WI38 (cell line): ENCODE measurements at regions not wholly inside any gene's neighbourhood (a gene's known extent, or its start where the extent isn't known, plus 50 kb on each side); places are given as distances from the start of the nearest gene placed in this dataset.

Source experiments
- H3K4me3 ChIP-seq: 2 replicates; pipeline ENCODE4 v1.5.1; 2011; ENCODE audit warnings: low read depth, mild to moderate bottlenecking, control low read depth, low read length
- CTCF ChIP-seq: IDR thresholded peaks from 2 replicates; pipeline ENCODE4 v1.5.1; 2012; ENCODE audit warnings: low read depth, mild to moderate bottlenecking, control low read depth, low read length

GRCh38 chr6:84508981-84509380 is 255.4 kb downstream of the TBX18 start:
- no peak for TF ChIP-seq CTCF
- no peak overlapping the region for H3K4me3 ChIP-seq

GRCh38 chr6:84508334-84508733 is 256.1 kb downstream of the TBX18 start:
- TF ChIP-seq CTCF: no peak
- H3K4me3 ChIP-seq: no peak overlapping the region

- H3K4me3 ChIP-seq: no peak overlapping the region
Observed at GRCh38 chr6:84504025-84504424, 260.4 kb downstream of the TBX18 start.

GRCh38 chr6:84501315-84501714 is 263.1 kb downstream of the TBX18 start:
- no peak overlapping the region for H3K4me3 ChIP-seq
- TF ChIP-seq CTCF: no peak

More at GRCh38 chr6:84504025-84504424, 260.4 kb downstream of the TBX18 start:
- no peak for TF ChIP-seq CTCF

GRCh38 chr6:84500726-84501125 is 263.7 kb downstream of the TBX18 start:
- no peak for TF ChIP-seq CTCF

GRCh38 chr6:84498905-84499304 is 265.5 kb downstream of the TBX18 start:
- H3K4me3 ChIP-seq: no peak overlapping the region
- TF ChIP-seq CTCF: no peak

More at GRCh38 chr6:84500726-84501125, 263.7 kb downstream of the TBX18 start:
- no peak overlapping the region for H3K4me3 ChIP-seq

- no peak for TF ChIP-seq CTCF
- no peak overlapping the region for H3K4me3 ChIP-seq
Observed at GRCh38 chr6:84492241-84493165, 265.1 kb upstream of the CEP162 start.
